SU-DHL-6 (cell line): ENCODE measurements at regions not wholly inside any gene's neighbourhood (a gene's known extent, or its start where the extent isn't known, plus 50 kb on each side); places are given as distances from the start of the nearest gene placed in this dataset.

Experiments used
- EZH2phosphoT487 ChIP-seq: fragments of 200-600 bp; sonication (generic), shearing (Covaris generic); conservative IDR thresholded peaks from 2 replicates; pipeline ENCODE4 v1.6.1; 2018; ENCODE audit warnings: mild to moderate bottlenecking, antibody characterized with exemption, low read length, moderate library complexity, mixed read lengths
- TF ChIP-seq, protein P1 (sequence below): fragments of 200-600 bp; sonication (generic); IDR thresholded peaks from one replicate; pipeline ENCODE4 v1.5.1; 2017; ENCODE audit warnings: antibody characterized with exemption, mild to moderate bottlenecking, low read length, moderate library complexity; ENCODE audit not compliant: insufficient read depth, poor library complexity, severe bottlenecking

DNA sequence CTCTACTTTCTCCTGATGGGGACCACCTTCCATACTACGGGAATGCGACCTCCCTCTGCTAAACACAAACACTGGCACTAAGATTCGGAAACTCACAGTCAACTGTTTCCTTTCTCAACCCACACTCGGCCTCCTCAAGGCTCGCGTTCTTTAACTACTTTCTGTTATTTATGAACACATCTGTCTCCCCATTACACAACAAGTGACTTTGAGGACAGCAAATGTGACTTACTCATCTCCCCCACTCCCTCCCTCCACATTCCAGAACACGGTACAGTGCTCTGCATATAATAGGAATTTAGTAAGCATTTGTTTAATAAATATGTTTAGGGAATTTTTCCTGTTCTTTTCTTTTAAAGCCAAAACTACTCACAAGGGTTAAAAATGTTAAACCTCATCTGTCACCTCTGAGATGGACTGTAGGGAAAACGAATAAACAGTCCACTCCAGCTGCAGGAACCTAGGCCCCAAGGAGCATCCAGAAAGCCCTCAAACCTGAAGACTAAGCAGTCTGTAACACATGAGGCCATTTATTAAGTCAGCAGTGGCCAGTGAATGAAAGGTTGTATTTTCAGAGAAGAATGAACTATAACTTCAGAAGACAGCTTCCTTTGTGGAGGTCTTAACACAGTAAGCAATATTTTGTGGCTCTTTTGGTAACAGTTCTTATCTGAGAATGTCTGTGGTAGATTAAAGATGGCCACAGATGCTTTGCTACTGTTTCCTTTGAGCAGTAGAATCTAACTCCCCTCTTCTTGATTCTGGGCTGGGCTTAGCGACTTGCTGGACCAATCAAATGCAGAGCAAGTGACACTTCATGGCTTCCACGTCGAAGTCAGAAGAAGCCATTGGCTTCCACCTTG is 209.6 kb upstream of the DTNBP1 start:
- TF ChIP-seq, protein P1, sequence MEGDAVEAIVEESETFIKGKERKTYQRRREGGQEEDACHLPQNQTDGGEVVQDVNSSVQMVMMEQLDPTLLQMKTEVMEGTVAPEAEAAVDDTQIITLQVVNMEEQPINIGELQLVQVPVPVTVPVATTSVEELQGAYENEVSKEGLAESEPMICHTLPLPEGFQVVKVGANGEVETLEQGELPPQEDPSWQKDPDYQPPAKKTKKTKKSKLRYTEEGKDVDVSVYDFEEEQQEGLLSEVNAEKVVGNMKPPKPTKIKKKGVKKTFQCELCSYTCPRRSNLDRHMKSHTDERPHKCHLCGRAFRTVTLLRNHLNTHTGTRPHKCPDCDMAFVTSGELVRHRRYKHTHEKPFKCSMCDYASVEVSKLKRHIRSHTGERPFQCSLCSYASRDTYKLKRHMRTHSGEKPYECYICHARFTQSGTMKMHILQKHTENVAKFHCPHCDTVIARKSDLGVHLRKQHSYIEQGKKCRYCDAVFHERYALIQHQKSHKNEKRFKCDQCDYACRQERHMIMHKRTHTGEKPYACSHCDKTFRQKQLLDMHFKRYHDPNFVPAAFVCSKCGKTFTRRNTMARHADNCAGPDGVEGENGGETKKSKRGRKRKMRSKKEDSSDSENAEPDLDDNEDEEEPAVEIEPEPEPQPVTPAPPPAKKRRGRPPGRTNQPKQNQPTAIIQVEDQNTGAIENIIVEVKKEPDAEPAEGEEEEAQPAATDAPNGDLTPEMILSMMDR, result no peak
- TF ChIP-seq EZH2phosphoT487, result no peak
